OCI-LY1 (cell line): ENCODE measurements at regions not wholly inside any gene's neighbourhood (a gene's known extent, or its start where the extent isn't known, plus 50 kb on each side); places are given as distances from the start of the nearest gene placed in this dataset.

Experiments
- H2AFZ ChIP-seq: fragments of 200-600 bp; sonication (generic), shearing (Covaris generic); 2 replicates; pipeline ENCODE4 v1.6.0; 2014; ENCODE audit warnings: antibody characterized with exemption, mild to moderate bottlenecking, low read length
- H3F3A ChIP-seq: fragments of 200-600 bp; sonication (generic), shearing (Covaris generic); 2 replicates; pipeline ENCODE4 v1.6.0; 2014; ENCODE audit warnings: mild to moderate bottlenecking, antibody characterized with exemption, low read length, moderate library complexity; ENCODE audit not compliant: insufficient read depth
- H3K27ac ChIP-seq: fragments of 200-600 bp; sonication (generic); 2 replicates; pipeline ENCODE4 v1.5.1; 2014; ENCODE audit warnings: low read length, mixed run types, mild to moderate bottlenecking, low read depth; ENCODE audit not compliant: poor library complexity, severe bottlenecking
- H3K27me3 ChIP-seq: fragments of 200-600 bp; sonication (generic); 2 replicates; pipeline ENCODE4 v1.6.0; 2014; ENCODE audit warnings: antibody characterized with exemption, mild to moderate bottlenecking, low read length, moderate library complexity; ENCODE audit not compliant: insufficient read depth
- H3K36me3 ChIP-seq: fragments of 200-600 bp; sonication (generic); 2 replicates; pipeline ENCODE4 v1.6.1; 2014; ENCODE audit warnings: mild to moderate bottlenecking, antibody characterized with exemption, low read length, moderate library complexity, mixed read lengths; ENCODE audit not compliant: insufficient read depth
- H3K4me1 ChIP-seq: fragments of 200-600 bp; sonication (generic); 2 replicates; pipeline ENCODE4 v1.5.1; 2014; ENCODE audit warnings: mild to moderate bottlenecking, low read length, moderate library complexity; ENCODE audit not compliant: insufficient read depth, severe bottlenecking
- H3K4me2 ChIP-seq: fragments of 200-600 bp; sonication (generic), shearing (Covaris generic); 2 replicates; pipeline ENCODE4 v1.6.1; 2014; ENCODE audit warnings: low read length
- H3K4me3 ChIP-seq: fragments of 200-600 bp; sonication (generic); 2 replicates; pipeline ENCODE4 v1.5.1; 2014; ENCODE audit warnings: low read length, low read depth, mild to moderate bottlenecking, mixed read lengths; ENCODE audit not compliant: poor library complexity, severe bottlenecking
- H3K79me2 ChIP-seq: fragments of 200-600 bp; shearing (Covaris generic); 2 replicates; pipeline ENCODE4 v1.6.1; 2016; ENCODE audit warnings: mixed run types, low read length, mixed read lengths; ENCODE audit not compliant: insufficient read depth
- H3K9ac ChIP-seq: fragments of 200-600 bp; sonication (generic), shearing (Covaris generic); 2 replicates; pipeline ENCODE4 v1.6.1; 2014; ENCODE audit warnings: mild to moderate bottlenecking, low read length, mixed read lengths
- H3K9me2 ChIP-seq: fragments of 200-600 bp; sonication (generic), shearing (Covaris generic); 2 replicates; pipeline ENCODE4 v1.6.1; 2014; ENCODE audit warnings: low read depth, mild to moderate bottlenecking, low read length, mixed read lengths
- H3K9me3 ChIP-seq: fragments of 200-600 bp; shearing (Covaris generic); 2 replicates; pipeline ENCODE4 v1.6.1; 2014; ENCODE audit warnings: low read length, mixed read lengths
- H4K20me1 ChIP-seq: fragments of 200-600 bp; sonication (generic), shearing (Covaris generic); 2 replicates; pipeline ENCODE4 v1.6.0; 2016; ENCODE audit warnings: mild to moderate bottlenecking, low read length; ENCODE audit not compliant: insufficient read depth
- EZH2 ChIP-seq: fragments of 200-600 bp; sonication (generic), shearing (Covaris generic); IDR thresholded peaks from 2 replicates; pipeline ENCODE4 v1.8.0; 2017; ENCODE audit warnings: borderline replicate concordance, mixed run types, mild to moderate bottlenecking, antibody characterized with exemption, low read length, moderate library complexity, mixed read lengths
- TF ChIP-seq, protein P1 (sequence below): fragments of 200-600 bp; sonication (generic), shearing (Covaris generic); IDR thresholded peaks from 2 replicates; pipeline ENCODE4 v1.5.1; 2017; ENCODE audit warnings: mild to moderate bottlenecking, antibody characterized with exemption, low read length, moderate library complexity, mixed read lengths

DNA sequence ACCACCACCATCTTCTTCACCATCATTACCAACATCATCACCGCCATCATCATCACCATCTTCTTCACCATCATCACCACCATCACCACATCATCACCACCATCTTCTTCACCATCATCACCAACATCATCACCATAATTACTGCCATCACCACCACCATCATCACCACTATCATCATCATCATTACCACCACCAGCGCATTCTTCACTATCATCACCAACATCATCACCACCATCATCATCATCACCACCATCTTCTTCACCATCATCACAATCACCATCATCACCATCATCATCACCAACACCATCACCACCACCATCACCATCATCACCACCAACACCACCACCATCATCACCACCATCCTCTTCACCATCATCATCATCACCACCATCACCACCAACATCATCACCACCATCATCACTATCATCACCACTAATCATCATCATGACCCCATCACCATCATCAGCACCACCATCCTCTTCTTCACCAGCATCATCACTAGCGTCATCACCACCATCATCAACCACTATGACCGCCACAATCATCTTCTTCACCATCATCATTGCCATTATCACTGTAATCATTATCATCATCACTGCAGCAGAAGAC is 303.8 kb downstream of the CTTN start:
- no peaks in the 10 kb centered on the region for H3K79me2 ChIP-seq
- H3K4me3 ChIP-seq: no peak overlapping the region
- H3K27me3 ChIP-seq: no peaks in the 10 kb centered on the region
- H3K4me2 ChIP-seq: no peak overlapping the region
- H3K4me1 ChIP-seq: no peaks in the 10 kb centered on the region
- no peaks in the 10 kb centered on the region for H3K9me3 ChIP-seq
- H4K20me1 ChIP-seq: no peaks in the 10 kb centered on the region
- H3K36me3 ChIP-seq: no peaks in the 10 kb centered on the region
- TF ChIP-seq, protein P1, sequence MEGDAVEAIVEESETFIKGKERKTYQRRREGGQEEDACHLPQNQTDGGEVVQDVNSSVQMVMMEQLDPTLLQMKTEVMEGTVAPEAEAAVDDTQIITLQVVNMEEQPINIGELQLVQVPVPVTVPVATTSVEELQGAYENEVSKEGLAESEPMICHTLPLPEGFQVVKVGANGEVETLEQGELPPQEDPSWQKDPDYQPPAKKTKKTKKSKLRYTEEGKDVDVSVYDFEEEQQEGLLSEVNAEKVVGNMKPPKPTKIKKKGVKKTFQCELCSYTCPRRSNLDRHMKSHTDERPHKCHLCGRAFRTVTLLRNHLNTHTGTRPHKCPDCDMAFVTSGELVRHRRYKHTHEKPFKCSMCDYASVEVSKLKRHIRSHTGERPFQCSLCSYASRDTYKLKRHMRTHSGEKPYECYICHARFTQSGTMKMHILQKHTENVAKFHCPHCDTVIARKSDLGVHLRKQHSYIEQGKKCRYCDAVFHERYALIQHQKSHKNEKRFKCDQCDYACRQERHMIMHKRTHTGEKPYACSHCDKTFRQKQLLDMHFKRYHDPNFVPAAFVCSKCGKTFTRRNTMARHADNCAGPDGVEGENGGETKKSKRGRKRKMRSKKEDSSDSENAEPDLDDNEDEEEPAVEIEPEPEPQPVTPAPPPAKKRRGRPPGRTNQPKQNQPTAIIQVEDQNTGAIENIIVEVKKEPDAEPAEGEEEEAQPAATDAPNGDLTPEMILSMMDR: no peak
- TF ChIP-seq EZH2: no peak
- no peak overlapping the region for H2AFZ ChIP-seq
- H3F3A ChIP-seq: no peaks in the 10 kb centered on the region
- H3K9ac ChIP-seq: no peak overlapping the region
- no peak overlapping the region for H3K27ac ChIP-seq
- H3K9me2 ChIP-seq: no peaks in the 10 kb centered on the region

DNA sequence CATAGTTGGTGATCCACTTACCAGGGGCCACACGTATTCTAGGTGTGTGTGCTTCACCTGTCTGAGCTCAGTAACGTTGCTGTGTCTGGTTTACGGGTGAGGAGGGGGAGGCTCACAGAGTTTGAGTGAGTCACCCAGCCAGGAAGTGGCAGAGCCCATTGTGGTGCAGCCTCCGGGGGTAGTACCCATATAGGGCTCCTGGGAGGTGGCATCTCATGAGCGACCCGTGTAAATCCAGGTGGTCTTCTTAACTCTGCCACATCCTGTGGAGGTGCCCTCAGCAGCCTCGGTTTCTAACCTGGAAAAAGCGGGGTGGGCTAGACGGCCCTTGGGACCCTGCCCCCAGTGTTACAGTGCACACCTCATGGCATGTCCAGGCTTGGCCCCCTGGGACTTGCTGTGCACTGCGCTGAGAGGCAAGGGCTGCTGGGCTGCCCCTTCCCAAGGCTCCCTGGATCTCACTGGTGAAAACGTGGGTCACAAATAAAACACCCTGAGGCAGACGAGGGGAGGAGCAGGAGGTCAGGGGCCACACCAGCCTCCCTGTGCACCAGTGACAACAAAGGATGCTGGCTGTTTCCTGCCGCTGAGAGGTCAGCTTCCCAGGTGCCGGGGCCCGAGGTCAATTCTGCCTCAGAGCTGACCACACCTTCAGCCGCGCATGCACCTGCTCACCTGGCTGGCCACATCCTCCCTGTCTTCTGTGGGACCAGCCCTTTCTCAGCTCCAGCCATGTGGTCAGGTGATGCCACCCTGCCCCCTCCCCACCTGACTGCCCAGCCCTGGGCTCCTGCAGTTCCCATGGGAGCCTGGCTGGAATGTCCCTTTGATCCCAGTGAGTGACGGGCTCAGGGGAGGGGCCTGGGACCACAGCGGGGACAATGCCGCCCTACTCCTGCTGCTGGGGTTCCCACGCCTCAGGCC is 305.1 kb downstream of the CTTN start:
- Histone ChIP-seq H3K4me1 (no peaks in the 10 kb centered on the region), H3K27me3 (no peaks in the 10 kb centered on the region), H3K36me3 (no peaks in the 10 kb centered on the region), H3K9me2 (no peaks in the 10 kb centered on the region), H3K9ac (no peak overlapping the region), H3K4me3 (no peak overlapping the region), H3F3A (no peaks in the 10 kb centered on the region), H3K27ac (no peak overlapping the region), H2AFZ (no peak overlapping the region), H3K4me2 (no peak overlapping the region), H4K20me1 (no peaks in the 10 kb centered on the region), H3K9me3 (no peaks in the 10 kb centered on the region), H3K79me2 (no peaks in the 10 kb centered on the region)
- no peak for TF ChIP-seq EZH2
- TF ChIP-seq, protein P1: no peak

DNA sequence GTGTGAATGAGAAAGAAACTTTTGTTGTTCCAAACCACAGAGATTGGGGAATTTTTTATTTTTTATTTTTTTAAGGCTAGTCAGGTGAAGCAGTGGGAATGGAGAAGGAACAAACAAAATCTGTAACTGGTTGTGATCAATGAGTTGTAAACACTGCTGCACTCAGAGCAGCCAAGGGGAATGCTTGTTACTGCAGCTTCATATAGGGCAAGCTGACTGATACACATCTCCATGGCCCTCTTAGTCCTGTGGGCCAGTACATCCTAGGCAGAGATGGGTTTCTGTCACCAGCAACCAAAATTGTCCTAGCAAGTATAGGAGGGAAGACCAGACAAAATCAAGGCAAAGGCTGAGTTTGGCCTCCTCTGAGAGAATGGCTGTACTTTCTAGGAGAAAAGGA is 306.8 kb downstream of the CTTN start:
- no peak overlapping the region for H3K27ac ChIP-seq
- H3K4me1 ChIP-seq: no peaks in the 10 kb centered on the region
- no peak overlapping the region for H3K4me2 ChIP-seq
- H3K27me3 ChIP-seq: no peaks in the 10 kb centered on the region
- no peaks in the 10 kb centered on the region for H3K9me2 ChIP-seq
- H3K36me3 ChIP-seq: no peaks in the 10 kb centered on the region
- H3K9me3 ChIP-seq: no peaks in the 10 kb centered on the region
- no peaks in the 10 kb centered on the region for H3F3A ChIP-seq
- H4K20me1 ChIP-seq: no peaks in the 10 kb centered on the region
- no peaks in the 10 kb centered on the region for H3K79me2 ChIP-seq
- H3K4me3 ChIP-seq: no peak overlapping the region
- H2AFZ ChIP-seq: no peak overlapping the region
- no peak overlapping the region for H3K9ac ChIP-seq
- no peak for TF ChIP-seq EZH2
- TF ChIP-seq, protein P1: no peak
